ENCODE measurements at regions not wholly inside any gene's neighbourhood (a gene's known extent, or its start where the extent isn't known, plus 50 kb on each side); places are given as distances from the start of the nearest gene placed in this dataset.

DNA sequence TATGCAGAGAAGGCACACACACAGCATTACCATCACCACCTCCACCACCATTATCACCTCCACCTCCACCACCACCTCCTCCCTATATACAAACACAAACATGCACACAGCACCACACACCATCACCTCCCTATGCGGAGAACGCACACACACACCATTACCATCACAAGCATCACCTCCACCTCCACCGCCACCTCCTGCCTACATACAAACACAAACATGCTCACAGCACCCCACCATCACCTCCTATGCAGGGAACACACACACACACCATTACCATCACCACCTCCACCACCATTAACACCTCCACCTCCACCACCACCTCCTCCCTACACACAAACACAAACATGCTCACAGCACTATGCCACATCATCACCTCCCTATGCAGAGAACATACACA lies 236.5 kb upstream of the AFDN start:
- TF ChIP-seq RAD21 (conservative IDR thresholded peaks at IDR 0.05 in 1 of 2, IDR thresholded peaks at IDR 0.05 in 1 of 2) (no peak), HOXB5 (CRISPR knock-in tag; IDR thresholded peaks at IDR 0.05) (no peak), JUN (IDR thresholded peaks at IDR 0.05) (no peak), EHMT2 (IDR thresholded peaks at IDR 0.05; ENCODE audit: low read depth) (no peak)

Data from A549 (cell line).